Right atrium auricular region (tissue), 2 donors: ENCODE measurements at regions not wholly inside any gene's neighbourhood (a gene's known extent, or its start where the extent isn't known, plus 50 kb on each side); places are given as distances from the start of the nearest gene placed in this dataset.

ENCODE experiments used
- DNase-seq: peaks from one replicate; pipeline ENCODE4 v3.0.0-alpha.2; 2019; ENCODE audit warnings: low spot score
- H3K27ac ChIP-seq, 2 donors: fragments of 200-600 bp; sonication (generic); 1 replicate in 1 of 2; 2 replicates in 1 of 2; pipeline ENCODE4 v1.5.1; 2016 to 2019
- H3K27me3 ChIP-seq, 2 donors: fragments of 200-600 bp; sonication (generic); one replicate each; pipeline versions ENCODE4 v1.5.1 to v1.6.0; 2017 to 2019
- H3K36me3 ChIP-seq: fragments of 200-600 bp; sonication (generic); one replicate; pipeline ENCODE4 v1.5.1; 2016
- H3K4me1 ChIP-seq, 2 donors: fragments of 200-600 bp; sonication (generic); one replicate each; pipeline versions ENCODE4 v1.5.1 to v1.6.0; 2017 to 2019
- H3K4me3 ChIP-seq, 2 donors: fragments of 200-600 bp; sonication (generic); 1 replicate in 1 of 2; 2 replicates in 1 of 2; pipeline ENCODE4 v1.5.1; 2017 to 2019; ENCODE audit warnings: mild to moderate bottlenecking in 1 of 2, moderate library complexity in 1 of 2
- H3K9me3 ChIP-seq, 2 donors: fragments of 200-600 bp; sonication (generic); one replicate each; pipeline ENCODE4 v1.5.1; 2019
- TF ChIP-seq, protein P1 (sequence below), 2 donors: fragments of 200-600 bp; sonication (generic); IDR thresholded peaks; one replicate each; pipeline ENCODE4 v1.5.1; 2019; ENCODE audit warnings: antibody characterized with exemption in 2 of 2

GRCh38 chr7:125644109-125644508 lies 714.5 kb upstream of the POT1 start:
- no peak for DNase-seq
- no peaks in the 10 kb centered on the region for H3K27me3 ChIP-seq

DNA sequence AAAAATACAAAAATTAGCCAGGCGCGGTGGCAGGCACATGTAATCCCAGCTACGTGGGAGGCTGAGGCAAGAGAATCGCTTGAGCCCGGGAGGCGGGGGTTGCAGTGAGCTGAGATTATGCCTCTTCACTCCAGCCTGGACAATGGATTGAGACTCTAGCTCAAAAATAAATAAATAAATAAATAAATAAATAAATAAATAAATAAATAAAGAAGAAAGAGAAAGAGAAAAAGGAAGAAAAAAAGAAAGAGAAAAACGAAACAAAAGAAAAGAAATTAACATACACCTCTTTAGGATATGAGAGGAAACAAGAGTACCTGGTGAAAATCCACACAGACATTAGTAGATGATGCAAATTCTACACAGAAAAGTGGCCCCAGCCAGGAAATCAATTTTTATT lies 713.7 kb upstream of the POT1 start:
- Histone ChIP-seq H3K27me3 (no peaks in the 10 kb centered on the region), H3K4me3 (no peak overlapping the region)

More at GRCh38 chr7:125644109-125644508, 714.5 kb upstream of the POT1 start:
- TF ChIP-seq, protein P1, sequence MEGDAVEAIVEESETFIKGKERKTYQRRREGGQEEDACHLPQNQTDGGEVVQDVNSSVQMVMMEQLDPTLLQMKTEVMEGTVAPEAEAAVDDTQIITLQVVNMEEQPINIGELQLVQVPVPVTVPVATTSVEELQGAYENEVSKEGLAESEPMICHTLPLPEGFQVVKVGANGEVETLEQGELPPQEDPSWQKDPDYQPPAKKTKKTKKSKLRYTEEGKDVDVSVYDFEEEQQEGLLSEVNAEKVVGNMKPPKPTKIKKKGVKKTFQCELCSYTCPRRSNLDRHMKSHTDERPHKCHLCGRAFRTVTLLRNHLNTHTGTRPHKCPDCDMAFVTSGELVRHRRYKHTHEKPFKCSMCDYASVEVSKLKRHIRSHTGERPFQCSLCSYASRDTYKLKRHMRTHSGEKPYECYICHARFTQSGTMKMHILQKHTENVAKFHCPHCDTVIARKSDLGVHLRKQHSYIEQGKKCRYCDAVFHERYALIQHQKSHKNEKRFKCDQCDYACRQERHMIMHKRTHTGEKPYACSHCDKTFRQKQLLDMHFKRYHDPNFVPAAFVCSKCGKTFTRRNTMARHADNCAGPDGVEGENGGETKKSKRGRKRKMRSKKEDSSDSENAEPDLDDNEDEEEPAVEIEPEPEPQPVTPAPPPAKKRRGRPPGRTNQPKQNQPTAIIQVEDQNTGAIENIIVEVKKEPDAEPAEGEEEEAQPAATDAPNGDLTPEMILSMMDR (IDR thresholded peaks at IDR 0.05), result no peak
- H3K27ac ChIP-seq, result no peak overlapping the region
- H3K9me3 ChIP-seq, result no peaks in the 10 kb centered on the region
- H3K4me1 ChIP-seq, result no peaks in the 10 kb centered on the region
- H3K36me3 ChIP-seq, result no peaks in the 10 kb centered on the region
- no peak overlapping the region for H3K4me3 ChIP-seq

GRCh38 chr7:125641884-125642283 lies 712.3 kb upstream of the POT1 start:
- H3K4me1 ChIP-seq, result no peaks in the 10 kb centered on the region
- H3K9me3 ChIP-seq, result no peaks in the 10 kb centered on the region
- no peak overlapping the region for H3K4me3 ChIP-seq
- TF ChIP-seq, protein P1 (IDR thresholded peaks at IDR 0.05), result no peak
- H3K27me3 ChIP-seq, result no peaks in the 10 kb centered on the region
- no peak for DNase-seq
- H3K36me3 ChIP-seq, result no peaks in the 10 kb centered on the region
- H3K27ac ChIP-seq, result no peak overlapping the region

More for the DNA sequence above, 713.7 kb upstream of the POT1 start:
- Histone ChIP-seq H3K9me3 (no peaks in the 10 kb centered on the region), H3K27ac (no peak overlapping the region), H3K4me1 (no peaks in the 10 kb centered on the region), H3K36me3 (no peaks in the 10 kb centered on the region)
- no peak for DNase-seq
- TF ChIP-seq, protein P1 (IDR thresholded peaks at IDR 0.05), result no peak

DNA sequence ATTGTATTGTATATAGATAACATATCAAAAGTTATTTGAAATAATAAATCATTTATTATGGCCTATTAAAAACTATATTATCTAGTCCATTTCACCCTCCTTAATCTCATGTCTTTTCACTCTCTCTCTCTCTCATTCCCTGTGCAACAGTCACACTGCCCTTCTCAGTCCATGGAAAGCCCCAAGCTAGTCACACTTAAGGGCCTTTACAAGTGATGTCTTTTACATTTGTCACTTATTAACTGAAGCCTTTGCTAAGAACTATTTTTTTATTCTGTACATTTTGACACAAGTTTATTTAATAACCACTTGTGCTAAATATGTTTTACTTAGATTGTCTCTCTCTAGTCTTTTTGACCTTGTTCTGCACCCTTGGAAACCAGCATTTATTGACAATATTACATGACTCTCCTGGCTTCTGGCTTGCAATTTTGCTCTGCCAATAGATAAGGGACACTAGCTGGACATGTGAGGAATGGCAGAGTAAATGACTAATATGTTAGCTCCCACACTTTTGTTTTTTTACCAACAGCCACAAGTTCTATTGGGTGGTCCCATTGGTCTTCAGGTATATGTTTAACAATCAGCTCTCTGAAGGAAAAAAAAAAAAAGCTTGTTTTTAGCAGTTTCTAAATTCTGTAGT lies 706.8 kb upstream of the POT1 start:
- peaks cover 0 to 10% of the 10 kb centered on the region in 2 donors for H3K9me3 ChIP-seq
- H3K27ac ChIP-seq, result no peak overlapping the region
- no peaks in the 10 kb centered on the region for H3K27me3 ChIP-seq
- TF ChIP-seq, protein P1 (IDR thresholded peaks at IDR 0.05), result no peak
- DNase-seq, result no peak
- H3K4me3 ChIP-seq, result no peak overlapping the region
- no peaks in the 10 kb centered on the region for H3K4me1 ChIP-seq
- no peaks in the 10 kb centered on the region for H3K36me3 ChIP-seq

DNA sequence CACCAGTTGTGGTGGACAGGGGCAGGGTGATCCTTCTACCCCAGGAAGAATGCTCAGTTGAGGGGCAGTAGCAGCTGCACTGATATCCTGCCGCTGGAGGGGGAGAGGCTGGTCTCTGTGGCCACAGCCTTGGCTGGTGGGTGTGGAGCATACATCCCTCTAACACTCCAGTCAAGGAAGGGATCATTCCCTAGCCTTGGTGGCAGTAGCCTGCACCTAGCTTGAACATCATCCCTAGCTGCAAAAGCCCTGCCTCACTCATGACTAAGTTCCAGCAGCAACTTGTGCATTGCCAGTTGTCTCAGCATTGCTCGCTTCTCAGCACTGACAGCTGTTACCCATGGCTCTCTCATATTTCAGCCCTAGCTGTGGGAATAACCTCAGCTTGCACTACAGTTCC lies 688.9 kb upstream of the POT1 start:
- no peaks in the 10 kb centered on the region for H3K4me1 ChIP-seq
- DNase-seq, result no peak
- H3K36me3 ChIP-seq, result no peaks in the 10 kb centered on the region
- no peak overlapping the region for H3K27ac ChIP-seq
- peaks cover 0 to 21% of the 10 kb centered on the region in 2 donors for H3K9me3 ChIP-seq
- TF ChIP-seq, protein P1 (IDR thresholded peaks at IDR 0.05), result no peak
- no peaks in the 10 kb centered on the region for H3K27me3 ChIP-seq
- H3K4me3 ChIP-seq, result no peak overlapping the region

DNA sequence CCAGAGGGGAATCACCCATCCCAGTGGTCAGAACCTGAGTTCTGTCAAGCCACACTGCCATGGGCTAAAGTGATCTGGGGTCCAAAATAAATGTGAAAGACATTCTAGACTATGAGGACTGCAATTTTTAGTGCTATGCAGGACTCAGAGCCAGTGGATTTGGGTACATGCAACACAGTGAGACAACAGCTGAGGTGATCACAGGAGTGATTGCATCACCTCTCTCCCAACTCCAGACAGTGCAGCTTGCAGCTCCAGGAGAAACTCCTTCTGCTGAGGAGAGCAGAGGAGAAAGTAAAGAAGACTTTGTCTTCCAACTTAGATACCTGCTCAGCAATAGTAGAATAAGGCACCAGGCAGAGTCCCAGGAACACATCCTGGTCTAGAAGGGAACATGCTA lies 682.0 kb upstream of the POT1 start:
- Histone ChIP-seq H3K27ac (no peak overlapping the region), H3K4me3 (no peak overlapping the region), H3K36me3 (no peaks in the 10 kb centered on the region), H3K4me1 (no peaks in the 10 kb centered on the region), H3K27me3 (no peaks in the 10 kb centered on the region), H3K9me3 (peaks cover 0 to 10% of the 10 kb centered on the region in 2 donors)
- DNase-seq, result no peak
- TF ChIP-seq, protein P1 (IDR thresholded peaks at IDR 0.05), result no peak
